GM21423 (cell line): ENCODE measurements at regions not wholly inside any gene's neighbourhood (a gene's known extent, or its start where the extent isn't known, plus 50 kb on each side); places are given as distances from the start of the nearest gene placed in this dataset.

Source experiments
- ATAC-seq: cut with Tn5 transposase; IDR thresholded peaks from one replicate; pipeline ENCODE4 v1.9.1; 2021; ENCODE audit warnings: mild to moderate bottlenecking, moderate library complexity; ENCODE audit not compliant: unreplicated experiment

GRCh38 chr10:120982507-120982906, 131.3 kb downstream of the WDR11 start:
- ATAC-seq: no peak

GRCh38 chr10:120983721-120984120, 132.6 kb downstream of the WDR11 start:
- ATAC-seq: no peak

- no peak for ATAC-seq
These were observed 133.1 kb downstream of the WDR11 start for GRCh38 chr10:120984221-120984620.

DNA sequence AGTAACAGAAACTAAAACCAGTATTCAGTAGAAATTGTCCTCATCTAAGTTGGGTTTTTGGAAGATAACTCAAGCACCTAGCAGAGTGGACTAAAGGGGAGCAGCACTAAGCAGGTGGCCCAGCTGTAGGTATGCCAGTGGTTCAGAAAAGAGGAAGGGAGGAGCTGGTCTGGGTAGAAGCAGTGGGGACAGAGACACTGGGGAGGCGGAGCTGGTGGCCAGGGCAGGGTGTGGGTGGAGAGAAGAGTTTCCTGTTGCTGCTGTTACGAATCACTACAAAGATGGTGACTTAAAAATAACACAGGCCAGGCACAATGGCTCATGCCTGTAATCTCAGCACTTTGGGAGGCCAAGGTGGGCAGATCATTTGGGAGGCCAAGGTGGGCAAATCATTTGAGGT, 136.2 kb downstream of the WDR11 start:
- ATAC-seq: no peak

DNA sequence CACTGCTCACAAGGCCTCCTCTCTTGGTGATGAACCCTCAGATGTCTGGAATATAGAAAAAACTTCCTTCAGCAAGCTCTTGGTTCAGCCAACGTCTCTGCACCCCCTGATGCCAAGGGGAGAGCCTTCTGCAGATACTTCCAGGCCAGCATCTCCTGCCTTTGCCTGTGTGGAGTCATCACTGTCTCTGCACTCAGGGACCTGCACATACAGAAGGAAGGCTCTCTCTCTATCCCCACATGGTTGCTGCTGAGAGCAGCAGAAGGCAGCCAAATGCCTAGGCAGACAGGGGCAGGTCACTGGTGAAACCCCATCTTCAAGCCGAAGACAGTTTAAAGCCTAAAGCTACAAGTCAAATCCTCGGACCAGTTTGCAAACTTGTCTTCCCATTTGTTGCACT, 137.6 kb downstream of the WDR11 start:
- ATAC-seq: no peak

GRCh38 chr10:120989279-120989678, 138.1 kb downstream of the WDR11 start:
- ATAC-seq: no peak

DNA sequence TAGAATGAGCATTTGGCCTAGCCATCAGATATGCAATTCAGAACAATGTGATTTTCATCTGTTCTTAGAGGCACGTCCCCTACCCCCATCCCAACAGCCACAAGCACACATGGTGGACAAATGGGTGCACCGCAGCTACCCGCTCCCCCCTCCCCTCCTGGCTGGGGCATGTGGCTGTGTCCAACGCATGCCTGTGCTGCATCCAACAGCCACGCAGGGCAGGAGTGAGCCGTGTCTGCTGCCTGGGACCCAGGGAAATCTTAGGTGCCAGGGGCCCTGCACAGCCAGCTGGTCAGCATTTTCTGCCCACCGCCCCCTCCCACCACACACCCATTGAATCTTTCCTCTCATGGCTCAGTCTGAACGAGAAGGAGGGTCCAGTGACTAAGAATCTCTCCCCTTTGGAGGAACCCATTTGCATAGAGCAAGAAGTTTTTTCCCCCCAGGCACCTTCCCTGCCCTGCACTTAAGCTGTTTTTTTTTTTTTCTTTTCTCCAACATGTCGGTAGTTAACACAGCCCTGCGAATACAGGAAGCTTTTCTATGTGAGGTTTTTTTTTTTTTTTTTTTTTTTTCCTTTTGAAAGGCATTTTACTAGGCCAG, 138.9 kb downstream of the WDR11 start:
- ATAC-seq: no peak

- ATAC-seq: no peak
These were observed 139.7 kb downstream of the WDR11 start for GRCh38 chr10:120990831-120991230.

DNA sequence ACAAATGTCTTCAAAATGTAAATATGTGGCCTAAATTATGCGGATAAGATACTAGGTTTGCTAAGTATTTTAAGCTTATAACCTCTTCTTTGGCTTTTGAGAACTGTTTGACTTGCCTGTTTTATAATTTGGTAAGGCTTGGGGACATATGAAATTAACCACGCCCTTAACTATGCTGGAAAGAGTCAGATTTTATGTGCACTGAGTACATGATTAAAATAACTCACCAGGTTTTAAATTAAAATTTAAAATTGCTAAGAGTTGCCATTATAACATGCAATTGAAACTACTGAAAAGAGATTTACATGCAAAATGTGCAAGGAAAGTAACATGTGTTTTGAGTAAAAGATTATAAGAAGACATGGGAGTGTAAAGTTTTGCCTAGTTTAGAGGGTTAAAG, 141.9 kb downstream of the WDR11 start:
- no peak for ATAC-seq

DNA sequence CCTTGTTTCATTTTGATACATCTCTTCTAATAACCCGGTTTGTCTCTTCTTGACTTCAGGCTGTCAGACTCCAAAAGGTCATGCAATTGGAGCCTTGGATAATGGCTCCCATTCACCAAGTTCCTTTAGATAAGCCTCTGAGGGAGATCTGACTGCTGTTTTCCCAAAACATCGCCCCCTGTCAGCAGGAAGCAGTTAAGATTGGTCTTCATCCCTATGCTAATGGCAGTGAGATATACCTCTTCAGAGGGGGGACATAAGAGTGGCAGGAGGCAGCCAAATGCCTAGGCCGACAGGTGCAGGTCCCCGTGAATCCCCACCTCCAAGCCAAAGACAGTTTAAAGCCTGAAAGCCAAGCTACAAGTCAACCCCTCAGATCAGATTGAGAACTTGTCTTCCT, 144.6 kb downstream of the WDR11 start:
- ATAC-seq: no peak

DNA sequence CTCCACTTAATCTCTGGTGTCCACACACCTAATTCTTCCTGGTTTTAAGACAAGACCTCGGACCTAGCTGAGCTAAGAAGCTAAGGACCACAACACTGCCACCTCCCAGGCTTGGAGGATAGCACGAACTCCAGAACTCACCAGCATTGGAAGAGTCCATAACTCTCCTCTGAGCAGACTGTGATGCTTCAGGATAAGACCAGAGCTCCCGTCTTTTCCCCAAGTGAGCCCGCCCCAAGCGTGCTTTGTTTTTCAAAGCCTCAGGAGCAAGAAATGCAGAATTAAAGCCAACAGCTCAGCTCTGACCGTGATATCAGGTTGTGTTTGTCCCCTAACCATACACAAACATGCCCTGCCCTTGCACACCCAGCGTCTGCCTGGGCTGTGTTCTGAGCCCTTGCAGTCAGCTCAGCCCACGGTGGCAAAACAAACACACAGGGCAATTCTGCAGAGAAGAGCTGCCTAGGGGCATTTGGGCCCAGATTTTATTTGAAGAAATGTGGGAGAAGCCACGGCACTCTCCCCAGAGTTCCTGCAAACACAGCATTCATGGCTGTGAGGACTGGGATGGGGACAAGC, 145.4 kb downstream of the WDR11 start:
- no peak for ATAC-seq

DNA sequence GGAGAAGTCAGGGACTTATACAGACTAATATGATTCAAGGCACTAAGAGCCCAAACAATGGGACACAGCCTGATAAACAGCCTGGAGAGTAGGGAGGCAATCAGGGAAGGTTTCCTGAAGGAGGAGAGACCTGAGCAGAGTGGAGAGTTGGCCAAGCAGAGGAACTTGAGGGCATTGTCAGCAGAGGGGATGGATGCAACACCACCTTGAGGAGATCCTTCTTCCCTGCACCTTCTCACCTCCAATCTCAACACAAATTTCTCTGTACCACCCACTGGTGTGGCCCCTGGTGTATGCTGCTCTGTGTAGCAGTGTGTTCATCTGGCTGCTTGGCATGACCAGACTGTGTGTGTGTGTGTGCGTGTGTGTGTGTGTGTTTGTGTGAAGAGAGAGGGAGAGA, 146.2 kb downstream of the WDR11 start:
- ATAC-seq: no peak

- ATAC-seq: no peak
These were observed 146.6 kb downstream of the WDR11 start for GRCh38 chr10:120997756-120998155.

DNA sequence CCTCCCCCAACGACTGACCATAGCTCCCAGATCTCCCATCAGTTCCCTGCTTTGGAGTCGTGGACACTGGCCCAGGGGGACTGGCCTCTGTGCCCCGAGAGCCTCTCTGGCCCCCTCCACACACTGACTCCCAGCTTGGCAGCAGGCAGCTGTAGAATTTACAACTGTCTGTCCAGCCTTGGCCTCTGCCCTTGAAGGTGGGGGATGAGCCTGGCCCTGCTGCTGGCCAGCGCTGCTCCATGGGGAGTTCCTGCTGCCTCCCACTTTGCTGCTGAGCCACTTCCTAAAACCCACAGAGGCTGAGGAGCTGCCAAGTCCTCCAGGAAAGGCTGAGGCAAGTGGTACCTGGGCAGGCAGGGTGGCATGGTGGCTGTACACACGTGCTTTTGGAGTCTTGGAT, 147.1 kb downstream of the WDR11 start:
- no peak for ATAC-seq

DNA sequence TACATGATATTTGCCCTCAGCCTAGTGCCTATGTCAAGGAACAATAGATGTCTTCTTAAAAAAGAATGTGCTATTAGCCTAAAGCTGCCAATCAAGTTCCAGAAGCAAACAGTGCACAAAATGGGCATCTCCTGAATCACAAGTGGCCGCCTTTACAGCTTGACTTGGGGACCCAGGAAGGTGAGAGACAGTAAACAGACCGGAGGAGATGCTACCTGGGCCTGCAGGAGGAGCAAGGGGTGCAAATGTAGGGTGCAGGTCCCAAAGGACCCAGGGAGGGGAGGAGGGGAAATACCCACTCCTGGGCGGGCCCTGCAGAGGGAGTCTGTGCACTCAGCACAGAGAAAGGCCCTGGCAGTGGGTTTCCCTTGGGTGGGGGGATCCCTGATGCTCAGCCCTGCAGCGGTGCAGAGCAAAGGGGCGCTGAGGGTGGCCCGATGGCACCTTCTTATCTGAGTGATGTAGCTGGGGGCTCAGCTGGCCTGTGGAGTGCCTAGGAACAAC, 147.7 kb downstream of the WDR11 start:
- no peak for ATAC-seq

DNA sequence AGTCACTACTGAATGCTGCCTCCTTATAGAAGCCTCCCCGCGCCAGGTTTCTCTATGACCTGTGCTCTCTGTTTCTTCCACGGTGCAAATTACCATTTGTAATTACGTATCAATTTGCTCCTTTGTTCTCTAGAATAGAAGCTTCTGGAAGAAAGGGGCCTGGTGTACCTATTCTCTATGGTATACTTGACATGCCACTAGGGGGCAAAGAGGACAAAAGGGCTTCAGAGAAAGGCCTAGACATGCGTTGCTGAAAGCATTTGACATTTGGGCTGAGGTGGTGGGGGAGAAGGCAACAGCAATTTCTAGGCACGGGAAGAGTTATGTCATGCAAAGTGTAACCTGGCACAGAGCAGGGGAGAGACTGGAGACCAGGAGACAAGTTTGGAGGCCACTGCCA, 148.7 kb downstream of the WDR11 start:
- no peak for ATAC-seq

- ATAC-seq: no peak
These were observed 151.5 kb downstream of the WDR11 start for GRCh38 chr10:121002586-121003205.

DNA sequence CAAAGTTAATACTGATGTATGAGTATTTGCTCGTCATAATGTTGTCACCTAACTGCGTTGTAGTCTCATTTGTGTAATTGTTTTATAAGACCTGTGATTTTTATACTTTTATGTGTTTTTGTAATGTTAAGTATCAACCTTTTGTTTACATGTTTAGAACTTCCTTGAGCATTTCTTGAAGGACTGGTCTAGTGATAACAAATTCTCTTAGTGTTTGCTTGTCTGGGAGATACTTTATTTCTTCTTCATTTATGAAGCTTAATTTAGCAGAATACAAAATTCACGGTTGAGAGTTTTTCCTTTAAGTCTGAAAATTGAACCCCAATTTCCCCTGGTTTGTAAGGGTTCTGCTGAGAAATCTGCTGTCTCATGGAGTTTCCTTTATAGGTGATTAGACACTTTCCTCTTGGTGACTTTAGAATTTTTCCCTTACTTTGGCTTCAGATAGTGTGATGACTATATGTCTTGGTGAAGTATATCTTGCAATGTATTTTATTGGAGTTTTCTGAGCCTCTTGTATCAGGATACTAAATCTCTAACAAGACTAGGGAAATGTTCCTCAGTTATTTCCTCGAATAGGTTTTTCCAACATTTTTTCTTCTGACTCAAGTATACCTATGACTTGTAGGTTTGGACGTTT, 154.9 kb downstream of the WDR11 start:
- ATAC-seq: no peak

- ATAC-seq: no peak
These were observed 156.1 kb downstream of the WDR11 start for GRCh38 chr10:121007264-121007663.

- no peak for ATAC-seq
These were observed 164.8 kb downstream of the WDR11 start for GRCh38 chr10:121015916-121016315.

DNA sequence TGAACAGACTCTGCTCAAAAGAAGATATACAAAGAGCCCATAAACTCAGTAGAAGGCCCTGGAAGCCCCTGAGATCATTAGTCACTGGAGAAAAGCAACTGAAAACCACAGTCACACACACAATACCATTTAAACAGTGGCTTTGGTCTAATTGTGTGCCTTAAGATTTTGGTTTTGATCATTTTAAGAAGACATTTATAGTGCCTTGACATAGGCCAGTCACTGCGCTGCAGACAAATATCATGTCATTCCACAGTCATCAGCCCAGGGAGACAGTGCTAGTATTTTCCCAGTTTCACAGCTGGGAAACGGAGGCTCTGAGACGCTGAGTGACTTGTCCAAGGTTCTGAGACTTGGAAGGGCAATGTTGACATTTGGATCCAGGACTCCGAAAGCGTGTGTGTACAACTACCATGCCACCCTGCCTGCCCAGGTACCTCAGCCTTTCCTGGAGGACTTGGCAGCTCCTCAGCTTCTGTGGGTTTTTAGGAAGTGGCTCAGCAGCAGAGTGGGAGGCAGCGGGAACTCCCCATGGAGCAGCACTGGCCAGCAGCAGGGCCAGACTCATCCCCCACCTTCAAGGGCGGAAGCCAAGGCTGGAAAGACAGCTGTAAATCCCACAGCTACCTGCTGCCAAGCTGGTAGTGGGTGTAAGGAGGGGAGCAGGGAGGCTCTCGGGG, 173.9 kb downstream of the WDR11 start:
- ATAC-seq: no peak
